ENCODE measurements at regions not wholly inside any gene's neighbourhood (a gene's known extent, or its start where the extent isn't known, plus 50 kb on each side); places are given as distances from the start of the nearest gene placed in this dataset.
"Not testable (repeated sequence)": the region's sequence is repeated elsewhere in the genome, so short reads cannot be mapped to it uniquely, and the experiment has no call there.

GRCh38 chr9:13437866-13438265 is 158.4 kb upstream of the MPDZ start:
- Mint-ChIP-seq H3K27me3 (ENCODE audit: unreplicated experiment) (no peaks in the 10 kb centered on the region), H3K4me1 (ENCODE audit: unreplicated experiment) (peaks cover 5% of the 10 kb centered on the region), H3K27ac (ENCODE audit: unreplicated experiment) (no peak overlapping the region), H3K36me3 (ENCODE audit: low read depth, unreplicated experiment) (no peaks in the 10 kb centered on the region), H3K9me3 (ENCODE audit: unreplicated experiment) (no peaks in the 10 kb centered on the region), H3K4me3 (ENCODE audit: unreplicated experiment) (no peak overlapping the region)
- no peak for DNase-seq (ENCODE audit: low spot score)
- no peak for TF ChIP-seq CTCF (IDR thresholded peaks at IDR 0.05; ENCODE audit: unreplicated experiment)

GRCh38 chr9:13436591-13436990 is 157.1 kb upstream of the MPDZ start:
- Mint-ChIP-seq H3K4me1 (ENCODE audit: unreplicated experiment) (peaks cover 7% of the 10 kb centered on the region), H3K9me3 (ENCODE audit: unreplicated experiment) (no peaks in the 10 kb centered on the region), H3K27ac (ENCODE audit: unreplicated experiment) (peak overlapping the region; percentile 16), H3K27me3 (ENCODE audit: unreplicated experiment) (no peaks in the 10 kb centered on the region), H3K36me3 (ENCODE audit: low read depth, unreplicated experiment) (no peaks in the 10 kb centered on the region), H3K4me3 (ENCODE audit: unreplicated experiment) (no peak overlapping the region)
- TF ChIP-seq CTCF (IDR thresholded peaks at IDR 0.05; ENCODE audit: unreplicated experiment) = no peak
- DNase-seq (ENCODE audit: low spot score) = no peak

GRCh38 chr9:13433453-13433852 is 154.0 kb upstream of the MPDZ start:
- H3K36me3 Mint-ChIP-seq (ENCODE audit: low read depth, unreplicated experiment); H3K27me3 Mint-ChIP-seq (ENCODE audit: unreplicated experiment); H3K9me3 Mint-ChIP-seq (ENCODE audit: unreplicated experiment); DNase-seq (ENCODE audit: low spot score); H3K4me3 Mint-ChIP-seq (ENCODE audit: unreplicated experiment): not testable (repeated sequence)
- H3K4me1 Mint-ChIP-seq (ENCODE audit: unreplicated experiment) = peaks cover 34% of the 10 kb centered on the region
- peak overlapping the region; percentile 58 for H3K27ac Mint-ChIP-seq (ENCODE audit: unreplicated experiment)

GRCh38 chr9:13432904-13433303 is 153.4 kb upstream of the MPDZ start:
- H3K4me3 Mint-ChIP-seq (ENCODE audit: unreplicated experiment) = peak overlapping the region; percentile 70
- H3K27ac Mint-ChIP-seq (ENCODE audit: unreplicated experiment) = peak overlapping the region; percentile 58

GRCh38 chr9:13431692-13432091 is 152.2 kb upstream of the MPDZ start:
- Mint-ChIP-seq H3K36me3 (ENCODE audit: low read depth, unreplicated experiment) (no peaks in the 10 kb centered on the region), H3K27me3 (ENCODE audit: unreplicated experiment) (peaks cover 6% of the 10 kb centered on the region), H3K27ac (ENCODE audit: unreplicated experiment) (peak overlapping the region; percentile 85), H3K4me1 (ENCODE audit: unreplicated experiment) (peaks cover 35% of the 10 kb centered on the region), H3K4me3 (ENCODE audit: unreplicated experiment) (peak overlapping the region; percentile 82), H3K9me3 (ENCODE audit: unreplicated experiment) (no peaks in the 10 kb centered on the region)
- TF ChIP-seq CTCF (IDR thresholded peaks at IDR 0.05; ENCODE audit: unreplicated experiment) = no peak
- no peak for DNase-seq (ENCODE audit: low spot score)

More at GRCh38 chr9:13432904-13433303, 153.4 kb upstream of the MPDZ start:
- Mint-ChIP-seq H3K4me1 (ENCODE audit: unreplicated experiment) (peaks cover 34% of the 10 kb centered on the region), H3K27me3 (ENCODE audit: unreplicated experiment) (peaks cover 6% of the 10 kb centered on the region), H3K9me3 (ENCODE audit: unreplicated experiment) (no peaks in the 10 kb centered on the region), H3K36me3 (ENCODE audit: low read depth, unreplicated experiment) (no peaks in the 10 kb centered on the region)
- no peak for TF ChIP-seq CTCF (IDR thresholded peaks at IDR 0.05; ENCODE audit: unreplicated experiment)
- no peak for DNase-seq (ENCODE audit: low spot score)

- Mint-ChIP-seq H3K27me3 (ENCODE audit: unreplicated experiment) (peaks cover 6% of the 10 kb centered on the region), H3K9me3 (ENCODE audit: unreplicated experiment) (no peaks in the 10 kb centered on the region), H3K36me3 (ENCODE audit: low read depth, unreplicated experiment) (no peaks in the 10 kb centered on the region), H3K27ac (ENCODE audit: unreplicated experiment) (peak overlapping the region; percentile 85), H3K4me1 (ENCODE audit: unreplicated experiment) (peaks cover 41% of the 10 kb centered on the region), H3K4me3 (ENCODE audit: unreplicated experiment) (peak overlapping the region; percentile 82)
- TF ChIP-seq CTCF (IDR thresholded peaks at IDR 0.05; ENCODE audit: unreplicated experiment) = no peak
- no peak for DNase-seq (ENCODE audit: low spot score)
Observed at GRCh38 chr9:13431222-13431536, 151.7 kb upstream of the MPDZ start.

Data from endothelial cell (in vitro differentiated cells).